PC-9 (cell line): ENCODE measurements at regions not wholly inside any gene's neighbourhood (a gene's known extent, or its start where the extent isn't known, plus 50 kb on each side); places are given as distances from the start of the nearest gene placed in this dataset.

Experiments
- BruUV-seq: library from RNA; stranded (reverse); fragments of 400-500 nt; replicated peaks from 2 replicates; lab custom pipeline; 2021; lab: Mats Ljungman, UMichigan
- CTCF ChIA-PET: fragments of 300-600 bp; sonication (Branson Sonifier 250); formaldehyde crosslinking; loops from one replicate; lab custom pipeline; 2022; ENCODE audit warnings: antibody characterized with exemption; lab: Charles Lee
- POLR2A ChIA-PET: fragments of 300-600 bp; sonication (Branson Sonifier 250); formaldehyde crosslinking; loops from one replicate; lab custom pipeline; 2022; ENCODE audit warnings: antibody characterized with exemption; ENCODE audit not compliant: unreplicated experiment; lab: Charles Lee
- DNase-seq, 2 experiments: peaks; one replicate each; pipeline versions ENCODE4 v3.0.0 to v3.0.0-alpha.2; 2015 to 2022; ENCODE audit warnings: mixed read lengths in 1 of 2
- H2AFZ ChIP-seq: fragments of 200-600 bp; sonication (generic); 2 replicates; pipeline ENCODE4 v1.8.1; 2017; ENCODE audit warnings: antibody characterized with exemption
- H3F3A ChIP-seq: fragments of 200-600 bp; sonication (generic); 2 replicates; pipeline ENCODE4 v1.8.1; 2017; ENCODE audit warnings: antibody characterized with exemption, mild to moderate bottlenecking, low read depth; ENCODE audit not compliant: insufficient read depth
- H3K27ac ChIP-seq: fragments of 200-600 bp; sonication (generic); 2 replicates; pipeline ENCODE4 v1.6.1; 2016; ENCODE audit warnings: mixed run types
- H3K27me3 ChIP-seq: fragments of 200-600 bp; sonication (generic); 2 replicates; pipeline ENCODE4 v1.6.1; 2016; ENCODE audit warnings: low read depth, mixed run types; ENCODE audit not compliant: insufficient read depth
- H3K36me3 ChIP-seq: fragments of 200-600 bp; sonication (generic); 2 replicates; pipeline ENCODE4 v1.6.1; 2016; ENCODE audit warnings: low read depth, mixed run types
- H3K4me1 ChIP-seq: fragments of 200-600 bp; sonication (generic); replicated peaks from 2 replicates; pipeline ENCODE4 v1.6.1; 2016; ENCODE audit warnings: mixed run types; ENCODE audit not compliant: insufficient read depth
- H3K4me2 ChIP-seq: fragments of 200-600 bp; sonication (generic); 2 replicates; pipeline ENCODE4 v1.6.1; 2017; ENCODE audit warnings: mixed run types
- H3K4me3 ChIP-seq: fragments of 200-600 bp; sonication (generic); 2 replicates; pipeline ENCODE4 v1.6.1; 2016; ENCODE audit warnings: mixed run types
- H3K79me2 ChIP-seq: fragments of 200-600 bp; sonication (generic); 2 replicates; pipeline ENCODE4 v1.6.1; 2017; ENCODE audit warnings: low read depth, mixed run types
- H3K9me2 ChIP-seq: fragments of 200-600 bp; sonication (generic); 2 replicates; pipeline ENCODE4 v1.8.1; 2017; ENCODE audit warnings: mild to moderate bottlenecking; ENCODE audit not compliant: insufficient read depth
- H3K9me3 ChIP-seq: fragments of 200-600 bp; sonication (generic); 2 replicates; pipeline ENCODE4 v1.8.1; 2016; ENCODE audit warnings: low read depth; ENCODE audit not compliant: insufficient read depth
- H4K20me1 ChIP-seq: fragments of 200-600 bp; sonication (generic); 2 replicates; pipeline ENCODE4 v1.8.1; 2017; ENCODE audit not compliant: insufficient read depth
- CTCF ChIP-seq: fragments of 200-600 bp; sonication (generic); conservative IDR thresholded peaks from 2 replicates; pipeline ENCODE4 v1.6.1; 2017; ENCODE audit warnings: mixed run types, antibody characterized with exemption, mild to moderate bottlenecking, moderate library complexity
- EZH2 ChIP-seq: fragments of 200-600 bp; sonication (generic); IDR thresholded peaks from 2 replicates; pipeline ENCODE4 v1.8.0; 2017; ENCODE audit warnings: antibody characterized with exemption, low read depth
- intact Hi-C: fragments of 100-400 bp; cut with micrococcal nuclease; formaldehyde crosslinking; loops from one replicate; pipeline ENCODE4 v1.10.0; 2022; ENCODE audit not compliant: unreplicated experiment

GRCh38 chr22:27105142-27106025 lies 448.0 kb downstream of the MIAT start:
- Histone ChIP-seq H3K27ac (no peak overlapping the region), H3F3A (peaks cover 14% of the 10 kb centered on the region; the same call in 1 of the 2 replicates), H3K36me3 (no peaks in the 10 kb centered on the region), H3K27me3 (peaks cover 7% of the 10 kb centered on the region; the same call in 1 of the 2 replicates), H3K4me1 (peaks cover 35% of the 10 kb centered on the region), H3K4me2 (peak overlapping the region; percentile 33; the same call in 1 of the 2 replicates), H4K20me1 (no peaks in the 10 kb centered on the region), H3K9me3 (no peaks in the 10 kb centered on the region), H3K4me3 (no peak overlapping the region), H3K79me2 (no peaks in the 10 kb centered on the region), H3K9me2 (no peaks in the 10 kb centered on the region), H2AFZ (no peak overlapping the region)
- DNase-seq: no peak
- TF ChIP-seq CTCF (no peak), EZH2 (no peak)
- CTCF ChIA-PET: no interaction called here
- BruUV-seq: no TSS peak
- intact Hi-C loops: no loop called here
- POLR2A ChIA-PET: no interaction called here

GRCh38 chr22:27106985-27107384 lies 449.6 kb downstream of the MIAT start:
- TF ChIP-seq EZH2: no peak
- TF ChIP-seq CTCF: no peak
- H3K4me1 ChIP-seq: peaks cover 44% of the 10 kb centered on the region
- POLR2A ChIA-PET: no interaction called here
- CTCF ChIA-PET: no interaction called here
- no peaks in the 10 kb centered on the region for H3K36me3 ChIP-seq
- H2AFZ ChIP-seq: no peak overlapping the region
- no peaks in the 10 kb centered on the region for H4K20me1 ChIP-seq
- no peak overlapping the region for H3K27ac ChIP-seq
- no peak overlapping the region for H3K4me3 ChIP-seq
- H3K4me2 ChIP-seq: no peak overlapping the region
- no peaks in the 10 kb centered on the region for H3K9me2 ChIP-seq
- intact Hi-C loops: no loop called here
- no peaks in the 10 kb centered on the region for H3K9me3 ChIP-seq
- peaks cover 8% of the 10 kb centered on the region for H3F3A ChIP-seq
- DNase-seq: no peak
- no peaks in the 10 kb centered on the region for H3K79me2 ChIP-seq
- 0 out of 2 replicates have a peak, but pooled peaks cover under 1% of the 10 kb centered on the region for H3K27me3 ChIP-seq
- no TSS peak for BruUV-seq

GRCh38 chr22:27107386-27107785 lies 450.0 kb downstream of the MIAT start:
- CTCF ChIA-PET: interaction anchor here (0.6 kb wide), 1 partner anchor 44 kb away, joined by 3 read pairs; no protein-coding TSS in a partner anchor
- Histone ChIP-seq H3K9me3 (no peaks in the 10 kb centered on the region), H3K9me2 (no peaks in the 10 kb centered on the region), H3F3A (peaks cover 8% of the 10 kb centered on the region), H3K27me3 (no peaks in the 10 kb centered on the region), H3K36me3 (no peaks in the 10 kb centered on the region), H3K79me2 (no peaks in the 10 kb centered on the region), H4K20me1 (no peaks in the 10 kb centered on the region), H3K4me2 (no peak overlapping the region), H3K4me1 (peaks cover 48% of the 10 kb centered on the region), H3K27ac (no peak overlapping the region), H3K4me3 (no peak overlapping the region), H2AFZ (no peak overlapping the region)
- no TSS peak for BruUV-seq
- no peak for TF ChIP-seq CTCF
- no peak for TF ChIP-seq EZH2
- no peak for DNase-seq
- intact Hi-C loops: no loop called here
- POLR2A ChIA-PET: no interaction called here
